Pancreas (tissue), 10 donors: ENCODE measurements at regions not wholly inside any gene's neighbourhood (a gene's known extent, or its start where the extent isn't known, plus 50 kb on each side); places are given as distances from the start of the nearest gene placed in this dataset.

Source experiments
- ATAC-seq, 4 donors: fragments of 200-7000 bp; cut with Tn5 transposase; one replicate each; pipeline versions ENCODE4 v1.8.0 to v1.9.1; 2020; ENCODE audit warnings: mild to moderate bottlenecking in 4 of 4, moderate library complexity in 4 of 4
- DNase-seq, 6 donors: peaks; one replicate each; pipeline ENCODE4 v3.0.0-alpha.2; 2020
- FAIRE-seq: peaks from 2 replicates; lab custom pipeline; 2012; peaks lifted over from hg19 to GRCh38; lab: Jason Lieb, UNC
- H3K27ac ChIP-seq, 4 donors: fragments of 200-600 bp; sonication (generic); 1 replicate in 3 of 4; 2 replicates in 1 of 4; pipeline versions ENCODE4 v1.5.0 to v1.8.0; 2020
- H3K27me3 ChIP-seq, 4 donors: fragments of 200-600 bp; one replicate each; pipeline ENCODE4 v1.8.0; 2021
- H3K36me3 ChIP-seq, 3 donors: fragments of 200-600 bp; sonication (generic) in 1 of 3; one replicate each; pipeline versions ENCODE4 v1.5.0 to v1.8.0; 2020 to 2021
- H3K4me1 ChIP-seq, 3 donors: fragments of 200-600 bp; one replicate each; pipeline ENCODE4 v1.8.0; 2021
- H3K4me3 ChIP-seq, 4 donors: fragments of 200-600 bp; sonication (generic) in 2 of 4; one replicate each; pipeline versions ENCODE4 v1.5.0 to v1.8.0; 2020 to 2021
- H3K9me3 ChIP-seq, 4 donors: fragments of 200-600 bp; one replicate each; pipeline ENCODE4 v1.8.0; 2021
- CTCF ChIP-seq, 4 donors: fragments of 200-600 bp; sonication (generic) in 3 of 4; IDR thresholded peaks; one replicate each; pipeline versions ENCODE4 v1.5.0 to v1.8.0; 2021; ENCODE audit warnings: antibody characterized with exemption in 4 of 4
- WGBS, 2 donors: extraction: QIAGEN DNeasy Blood & Tissue Kit; methylation state at CpG; one replicate each; pipeline ENCODE4 v1.1.7; 2013; 5-methylcytosine and 5-hydroxymethylcytosine counted together
- intact Hi-C, 3 donors: fragments of 100-400 bp; cut with DNase I; formaldehyde crosslinking; loops; one replicate each; pipeline versions ENCODE4 v1.11.1 to v1.14.2; 2022
- donor health status: healthy with polysubstance abuse.
- donor health status: DM: no; HTN: no; CAD: no; lungs with moderate emphysema.
- donor health status: DM: no; HTN: no; CAD: no.
- donor health status: control.
- donor health status: control.
- donor health status: Bipolar disorder and iron deficiency.
- donor health status: DM: yes; HTN: yes; CAD: no.
- donor health status: DM: no; HTN: no; CAD: no.
- donor health status: DM: no; HTN: no; CAD: no.
- donor health status: DM: yes; HTN: yes; CAD: no.

DNA sequence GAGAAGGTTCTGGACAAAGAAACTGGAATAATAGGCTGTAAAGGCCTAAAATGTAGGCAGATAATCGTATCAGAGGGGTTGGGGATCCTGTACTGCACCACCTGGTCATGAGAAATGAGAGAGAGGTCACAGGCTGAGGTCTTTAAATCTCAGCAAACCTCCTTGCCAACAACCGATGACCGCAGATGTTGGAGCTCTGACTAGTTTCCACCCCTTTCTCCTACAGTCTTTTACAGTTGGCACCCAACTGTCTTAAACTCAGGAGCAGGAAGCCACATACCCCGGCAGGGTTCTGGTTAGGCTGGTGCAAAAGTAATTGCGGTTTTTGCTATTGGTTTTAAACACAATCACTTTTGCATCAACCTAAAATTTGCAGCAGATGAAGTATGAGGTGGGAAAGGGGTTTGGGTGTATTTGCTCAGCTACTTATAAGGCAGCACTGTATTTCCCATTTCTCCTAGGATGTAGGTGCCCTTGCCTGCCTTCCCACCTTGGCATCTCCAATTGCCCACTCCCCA, 261.8 kb upstream of the MYOCD start:
- TF ChIP-seq CTCF (IDR thresholded peaks at IDR 0.05): no peak
- ATAC-seq (no peak), FAIRE-seq (no peak), DNase-seq (no peak)
- no peaks in the 10 kb centered on the region for H3K36me3 ChIP-seq
- H3K9me3 ChIP-seq: no peaks in the 10 kb centered on the region
- no peak overlapping the region for H3K4me3 ChIP-seq
- H3K27me3 ChIP-seq: peaks cover 0 to 2% (median 0%) of the 10 kb centered on the region in 4 donors
- H3K4me1 ChIP-seq: peaks cover 2 to 5% (median 3%) of the 10 kb centered on the region in 3 donors
- intact Hi-C loops: no loop called here
- 61 to 68% methylated on average over 5 of the region's 5 CpGs for WGBS, 2 donors
- H3K27ac ChIP-seq: no peak overlapping the region

DNA sequence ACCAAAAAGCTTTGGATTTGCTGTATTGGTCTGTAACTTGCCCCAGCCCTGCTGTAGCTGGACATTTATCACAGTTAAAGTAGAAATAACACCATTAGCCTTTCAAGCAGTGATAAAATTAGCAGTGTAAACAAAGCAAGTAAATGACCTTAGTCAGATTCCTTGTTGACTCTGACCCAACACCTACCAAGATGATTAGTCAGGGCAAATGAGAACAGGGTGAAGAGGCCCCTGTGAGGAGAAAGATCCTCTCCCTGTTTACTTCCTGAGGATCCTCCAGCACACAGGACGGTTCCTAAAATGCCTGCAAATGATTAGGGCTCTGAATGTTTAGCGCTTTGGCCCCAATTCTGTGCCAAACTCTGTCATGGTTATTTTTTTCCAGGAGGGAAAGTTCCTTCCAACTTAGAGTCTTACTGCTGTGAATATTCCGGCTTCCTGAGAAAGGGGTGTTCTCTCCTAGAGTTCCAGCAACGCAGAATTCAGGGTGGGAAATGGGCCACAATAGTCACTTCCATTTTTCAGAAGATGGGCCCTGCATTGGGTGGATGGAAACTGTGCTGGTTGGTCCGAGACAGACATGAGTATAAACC, 259.0 kb upstream of the MYOCD start:
- no peak for TF ChIP-seq CTCF (IDR thresholded peaks at IDR 0.05)
- Histone ChIP-seq H3K27me3 (no peaks in the 10 kb centered on the region), H3K4me1 (peaks cover 2 to 5% (median 3%) of the 10 kb centered on the region in 3 donors), H3K36me3 (no peaks in the 10 kb centered on the region), H3K9me3 (no peaks in the 10 kb centered on the region), H3K27ac (no peak overlapping the region), H3K4me3 (no peak overlapping the region)
- ATAC-seq (peak; percentile 60 to 86 (median 78)), DNase-seq (no peak), FAIRE-seq (no peak)
- WGBS, 2 donors: 55 to 58% methylated on average over 5 of the region's 5 CpGs
- intact Hi-C loops: no loop called here

GRCh38 chr17:12407495-12408252, 258.0 kb upstream of the MYOCD start:
- intact Hi-C loops: no loop called here
- 84 to 89% methylated on average over 5 of the region's 5 CpGs for WGBS, 2 donors
- Histone ChIP-seq H3K36me3 (no peaks in the 10 kb centered on the region), H3K9me3 (no peaks in the 10 kb centered on the region), H3K4me3 (no peak overlapping the region), H3K27ac (no peak overlapping the region), H3K27me3 (no peaks in the 10 kb centered on the region), H3K4me1 (peaks cover 2 to 5% (median 3%) of the 10 kb centered on the region in 3 donors)
- TF ChIP-seq CTCF (IDR thresholded peaks at IDR 0.05): no peak
- DNase-seq (no peak), ATAC-seq (no peak), FAIRE-seq (no peak)

GRCh38 chr17:12409082-12409481, 256.6 kb upstream of the MYOCD start:
- Histone ChIP-seq H3K4me3 (no peak overlapping the region), H3K27me3 (no peaks in the 10 kb centered on the region), H3K9me3 (no peaks in the 10 kb centered on the region), H3K27ac (no peak overlapping the region), H3K36me3 (no peaks in the 10 kb centered on the region), H3K4me1 (peaks cover 2 to 5% (median 3%) of the 10 kb centered on the region in 3 donors)
- intact Hi-C loops: no loop called here
- WGBS, 2 donors: 93 to 95% methylated on average over 3 of the region's 3 CpGs
- DNase-seq (no peak), FAIRE-seq (no peak), ATAC-seq (no peak)
- no peak for TF ChIP-seq CTCF (IDR thresholded peaks at IDR 0.05)

DNA sequence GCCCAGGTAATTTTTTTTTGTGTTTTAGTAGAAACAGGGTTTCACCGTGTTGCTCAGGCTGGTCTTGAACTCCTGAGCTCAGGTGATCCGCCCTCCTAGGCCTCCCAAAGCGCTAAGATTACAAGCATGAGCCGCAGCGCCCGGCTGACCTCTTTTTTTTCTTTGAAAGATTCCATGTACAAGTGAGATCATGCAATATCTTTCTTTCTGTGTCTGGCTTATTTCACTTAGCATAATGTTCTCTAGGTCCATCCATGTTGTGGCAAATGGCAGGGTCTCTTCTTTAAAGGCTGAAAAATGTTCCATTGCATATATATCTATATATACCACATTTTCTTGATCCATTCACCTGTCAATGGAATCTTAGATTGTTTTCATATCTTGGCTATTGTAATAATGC, 255.0 kb upstream of the MYOCD start:
- FAIRE-seq (no peak), ATAC-seq (no peak), DNase-seq (no peak)
- intact Hi-C loops: no loop called here
- Histone ChIP-seq H3K36me3 (no peaks in the 10 kb centered on the region), H3K4me3 (no peak overlapping the region), H3K27me3 (no peaks in the 10 kb centered on the region), H3K27ac (no peak overlapping the region), H3K4me1 (peaks cover 2 to 5% (median 3%) of the 10 kb centered on the region in 3 donors), H3K9me3 (no peaks in the 10 kb centered on the region)
- TF ChIP-seq CTCF (IDR thresholded peaks at IDR 0.05): no peak
- 87 to 89% methylated on average over 6 of the region's 6 CpGs for WGBS, 2 donors
